Adipocyte (in vitro differentiated cells): ENCODE measurements at regions not wholly inside any gene's neighbourhood (a gene's known extent, or its start where the extent isn't known, plus 50 kb on each side); places are given as distances from the start of the nearest gene placed in this dataset.
A peak's percentile ranks its signal among the peaks of the same experiment; 100 is the strongest.

ENCODE experiments used
- DNase-seq: peaks from one replicate; pipeline ENCODE4 v3.0.0-alpha.2; 2015; ENCODE audit warnings: low read depth
- H3K27me3 ChIP-seq: replicated peaks from 2 replicates; pipeline ENCODE4 v1.7.0; 2013; ENCODE audit warnings: mild to moderate bottlenecking, low read length, moderate library complexity; ENCODE audit not compliant: control insufficient read depth, insufficient read depth
- H3K36me3 ChIP-seq: 2 replicates; pipeline ENCODE4 v1.7.0; 2013; ENCODE audit warnings: low read length, mild to moderate bottlenecking, moderate library complexity; ENCODE audit not compliant: control insufficient read depth, insufficient read depth, severe bottlenecking
- H3K4me1 ChIP-seq: 2 replicates; pipeline ENCODE4 v1.7.0; 2013; ENCODE audit warnings: mild to moderate bottlenecking, low read length, moderate library complexity; ENCODE audit not compliant: control insufficient read depth, insufficient read depth
- H3K4me3 ChIP-seq: 2 replicates; pipeline ENCODE4 v1.7.0; 2013; ENCODE audit warnings: mild to moderate bottlenecking, low read length, moderate library complexity
- H3K9ac ChIP-seq: 2 replicates; pipeline ENCODE4 v1.7.0; 2013; ENCODE audit warnings: mild to moderate bottlenecking, low read length, moderate library complexity
- H3K9me3 ChIP-seq: 2 replicates; pipeline ENCODE4 v1.7.0; 2013; ENCODE audit warnings: mild to moderate bottlenecking, low read length, moderate library complexity; ENCODE audit not compliant: control insufficient read depth

- Histone ChIP-seq H3K4me1 (peaks cover 4% of the 10 kb centered on the region), H3K36me3 (no peaks in the 10 kb centered on the region), H3K27me3 (no peaks in the 10 kb centered on the region), H3K4me3 (no peak overlapping the region), H3K9ac (no peak overlapping the region), H3K9me3 (no peaks in the 10 kb centered on the region)
- no peak for DNase-seq
Measured at GRCh38 chr6:22651731-22652130, 82.4 kb downstream of the HDGFL1 start.

DNA sequence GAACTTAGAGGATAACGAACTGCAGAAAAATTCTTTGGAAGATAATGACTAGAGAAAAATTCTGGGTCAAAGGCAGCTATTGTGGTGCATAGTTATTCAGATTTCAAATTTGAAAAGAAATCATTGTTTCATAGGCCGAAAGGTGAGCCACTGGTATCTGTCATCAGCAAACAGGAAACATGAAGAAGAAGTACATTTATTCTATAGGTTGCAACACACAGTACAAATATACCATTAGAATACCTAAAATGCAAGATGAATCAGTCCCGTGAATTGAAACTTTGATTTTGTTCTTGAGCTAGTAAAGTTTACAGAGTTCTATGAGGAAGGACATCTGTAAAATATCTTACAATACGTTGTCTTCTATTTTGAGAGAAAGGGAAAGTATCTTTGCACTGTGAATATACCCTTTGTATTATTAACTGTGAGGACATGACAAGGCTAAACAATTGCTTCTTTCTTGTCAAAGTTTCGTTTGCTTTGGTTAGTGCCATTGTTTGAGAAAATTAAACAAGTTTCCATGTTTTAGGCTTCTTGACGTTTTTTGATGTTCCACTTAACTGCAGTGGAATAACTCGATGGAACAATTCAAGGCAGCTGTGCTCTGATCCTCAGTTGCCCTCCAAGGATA lies 84.7 kb downstream of the HDGFL1 start:
- Histone ChIP-seq H3K4me1 (peaks cover 4% of the 10 kb centered on the region), H3K27me3 (no peaks in the 10 kb centered on the region), H3K9me3 (no peaks in the 10 kb centered on the region), H3K4me3 (no peak overlapping the region), H3K36me3 (no peaks in the 10 kb centered on the region), H3K9ac (no peak overlapping the region)
- no peak for DNase-seq

- Histone ChIP-seq H3K27me3 (no peaks in the 10 kb centered on the region), H3K9ac (no peak overlapping the region), H3K36me3 (no peaks in the 10 kb centered on the region), H3K9me3 (no peaks in the 10 kb centered on the region), H3K4me1 (peaks cover 4% of the 10 kb centered on the region), H3K4me3 (no peak overlapping the region)
- no peak for DNase-seq
Measured at GRCh38 chr6:22656706-22657351, 87.5 kb downstream of the HDGFL1 start.

- H3K9me3 ChIP-seq: no peaks in the 10 kb centered on the region
- H3K36me3 ChIP-seq: no peaks in the 10 kb centered on the region
- no peak overlapping the region for H3K4me3 ChIP-seq
- H3K27me3 ChIP-seq: no peaks in the 10 kb centered on the region
- peaks cover 4% of the 10 kb centered on the region for H3K4me1 ChIP-seq
- no peak overlapping the region for H3K9ac ChIP-seq
- DNase-seq: peak; percentile 24
Measured at GRCh38 chr6:22657352-22657980, 88.1 kb downstream of the HDGFL1 start.

GRCh38 chr6:22658183-22658582 lies 88.8 kb downstream of the HDGFL1 start:
- Histone ChIP-seq H3K27me3 (no peaks in the 10 kb centered on the region), H3K4me3 (no peak overlapping the region), H3K9ac (no peak overlapping the region)

DNA sequence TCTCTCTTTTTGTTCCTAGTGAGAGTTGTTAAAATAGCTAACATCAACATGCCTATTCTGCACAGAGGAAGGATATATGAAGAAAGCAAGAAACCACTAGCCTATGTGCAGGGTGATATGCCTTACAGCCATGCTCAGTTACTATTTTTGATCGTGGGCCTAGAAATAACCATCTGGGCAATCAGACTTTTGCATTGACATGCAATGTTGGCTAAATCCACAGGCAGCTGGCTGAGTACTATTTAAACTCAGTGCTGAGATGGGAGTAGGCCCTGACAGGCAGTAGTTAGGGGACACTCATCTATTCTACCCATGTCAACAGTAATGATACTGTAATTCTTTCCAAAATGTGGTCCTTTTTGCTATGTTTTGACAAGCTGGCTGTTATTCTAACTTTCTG lies 89.6 kb downstream of the HDGFL1 start:
- H3K9ac ChIP-seq: no peak overlapping the region
- H3K36me3 ChIP-seq: no peaks in the 10 kb centered on the region
- H3K4me1 ChIP-seq: no peaks in the 10 kb centered on the region
- no peaks in the 10 kb centered on the region for H3K9me3 ChIP-seq
- H3K27me3 ChIP-seq: no peaks in the 10 kb centered on the region
- no peak for DNase-seq
- no peak overlapping the region for H3K4me3 ChIP-seq

More at GRCh38 chr6:22658183-22658582, 88.8 kb downstream of the HDGFL1 start:
- Histone ChIP-seq H3K4me1 (peaks cover 4% of the 10 kb centered on the region), H3K36me3 (no peaks in the 10 kb centered on the region), H3K9me3 (no peaks in the 10 kb centered on the region)
- DNase-seq: peak; percentile 2

GRCh38 chr6:22664968-22665367 lies 95.6 kb downstream of the HDGFL1 start:
- no peaks in the 10 kb centered on the region for H3K27me3 ChIP-seq
- no peaks in the 10 kb centered on the region for H3K36me3 ChIP-seq
- no peak overlapping the region for H3K4me3 ChIP-seq
- no peak for DNase-seq
- H3K9me3 ChIP-seq: no peaks in the 10 kb centered on the region
- H3K9ac ChIP-seq: no peak overlapping the region
- peaks cover 4% of the 10 kb centered on the region for H3K4me1 ChIP-seq

- H3K4me1 ChIP-seq: peaks cover 12% of the 10 kb centered on the region
- no peaks in the 10 kb centered on the region for H3K9me3 ChIP-seq
- DNase-seq: no peak
- no peak overlapping the region for H3K9ac ChIP-seq
- H3K36me3 ChIP-seq: no peaks in the 10 kb centered on the region
- no peak overlapping the region for H3K4me3 ChIP-seq
- H3K27me3 ChIP-seq: no peaks in the 10 kb centered on the region
Measured at GRCh38 chr6:22666021-22666420, 96.7 kb downstream of the HDGFL1 start.

DNA sequence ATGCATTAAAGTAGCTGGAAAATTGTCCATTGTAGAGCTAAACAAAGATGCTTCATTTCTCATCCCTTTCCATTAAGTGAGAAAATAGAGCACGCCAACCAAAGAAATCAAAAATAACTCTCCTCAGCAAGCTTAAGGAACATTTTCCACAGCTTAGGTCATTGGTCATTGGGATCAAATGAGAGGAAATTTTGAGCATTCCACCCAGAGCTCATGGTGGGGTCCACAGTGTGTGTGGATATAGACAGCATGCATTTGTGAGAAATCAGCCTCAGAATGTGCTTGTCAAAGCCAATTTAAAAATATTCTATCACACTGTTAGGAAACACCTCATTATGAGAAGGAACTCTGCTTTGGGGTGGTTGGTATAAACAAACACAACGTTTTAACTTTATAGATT lies 97.2 kb downstream of the HDGFL1 start:
- H3K9ac ChIP-seq: no peak overlapping the region
- H3K27me3 ChIP-seq: no peaks in the 10 kb centered on the region
- H3K4me3 ChIP-seq: no peak overlapping the region
- DNase-seq: peak; percentile 5
- no peaks in the 10 kb centered on the region for H3K36me3 ChIP-seq
- H3K9me3 ChIP-seq: no peaks in the 10 kb centered on the region
- peaks cover 13% of the 10 kb centered on the region for H3K4me1 ChIP-seq

DNA sequence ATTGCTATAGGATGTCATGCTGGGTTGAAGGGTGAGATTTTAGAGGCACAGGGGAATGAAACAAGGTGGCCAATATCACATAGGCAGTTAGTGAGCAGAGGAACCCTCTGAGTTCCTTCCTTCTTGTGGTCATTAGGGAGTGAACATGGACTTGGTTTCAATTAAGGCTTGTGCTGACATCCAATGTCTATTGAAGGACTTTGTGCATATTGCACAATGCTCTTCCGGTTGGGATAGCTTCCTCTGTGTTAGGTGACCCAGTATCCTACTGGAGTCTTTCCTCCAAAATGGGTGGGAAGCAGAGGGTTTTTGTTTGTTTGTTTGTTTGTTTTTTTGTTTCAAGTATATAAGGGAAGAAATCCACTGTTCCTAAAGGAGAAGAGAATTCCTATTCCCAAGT lies 98.5 kb downstream of the HDGFL1 start:
- Histone ChIP-seq H3K36me3 (no peaks in the 10 kb centered on the region), H3K27me3 (no peaks in the 10 kb centered on the region), H3K4me3 (no peak overlapping the region), H3K4me1 (peaks cover 13% of the 10 kb centered on the region), H3K9ac (no peak overlapping the region), H3K9me3 (no peaks in the 10 kb centered on the region)
- DNase-seq: no peak

GRCh38 chr6:22668307-22668706 lies 98.9 kb downstream of the HDGFL1 start:
- H3K4me1 ChIP-seq: peaks cover 13% of the 10 kb centered on the region
- no peaks in the 10 kb centered on the region for H3K36me3 ChIP-seq
- no peak overlapping the region for H3K9ac ChIP-seq
- H3K4me3 ChIP-seq: no peak overlapping the region
- no peaks in the 10 kb centered on the region for H3K9me3 ChIP-seq
- H3K27me3 ChIP-seq: no peaks in the 10 kb centered on the region
- DNase-seq: peak; percentile 6
